Dermis blood vessel endothelial cell (primary cell): ENCODE measurements at regions not wholly inside any gene's neighbourhood (a gene's known extent, or its start where the extent isn't known, plus 50 kb on each side); places are given as distances from the start of the nearest gene placed in this dataset.
"Not testable (repeated sequence)": the region's sequence is repeated elsewhere in the genome, so short reads cannot be mapped to it uniquely, and the experiment has no call there.

ENCODE experiments used
- DNase-seq: peaks from one replicate; pipeline ENCODE4 v3.0.0; 2010

GRCh38 chr5:115469904-115470516 lies 74.6 kb downstream of the FEM1C start:
- no peak for DNase-seq

- DNase-seq = no peak
Observed at GRCh38 chr5:115467628-115468027, 76.9 kb downstream of the FEM1C start.

- DNase-seq = no peak
Observed at GRCh38 chr5:115465431-115465830, 79.1 kb downstream of the FEM1C start.

DNA sequence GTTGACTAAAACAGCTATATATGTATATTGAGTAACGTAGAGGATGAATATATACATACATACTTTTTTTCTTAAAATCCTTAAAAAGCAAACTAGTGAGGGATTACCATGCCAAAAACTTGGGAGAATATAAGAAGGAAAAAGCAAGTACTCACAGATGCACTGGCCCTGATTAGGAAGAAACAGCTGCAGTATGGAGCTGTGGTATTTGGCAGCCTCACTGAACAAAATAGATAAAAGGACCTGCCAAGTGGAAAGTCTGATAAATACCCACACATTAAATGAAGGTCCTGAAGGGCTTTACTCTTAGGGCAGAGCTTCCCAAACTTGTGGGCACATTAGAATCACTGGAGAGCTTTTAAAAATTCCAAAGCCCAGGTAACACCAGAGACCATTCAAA lies 80.6 kb downstream of the FEM1C start:
- DNase-seq = no peak

GRCh38 chr5:115461506-115462290 lies 82.9 kb downstream of the FEM1C start:
- DNase-seq = peak; percentile 37

- DNase-seq = no peak
Observed at GRCh38 chr5:115461093-115461492, 83.5 kb downstream of the FEM1C start.

DNA sequence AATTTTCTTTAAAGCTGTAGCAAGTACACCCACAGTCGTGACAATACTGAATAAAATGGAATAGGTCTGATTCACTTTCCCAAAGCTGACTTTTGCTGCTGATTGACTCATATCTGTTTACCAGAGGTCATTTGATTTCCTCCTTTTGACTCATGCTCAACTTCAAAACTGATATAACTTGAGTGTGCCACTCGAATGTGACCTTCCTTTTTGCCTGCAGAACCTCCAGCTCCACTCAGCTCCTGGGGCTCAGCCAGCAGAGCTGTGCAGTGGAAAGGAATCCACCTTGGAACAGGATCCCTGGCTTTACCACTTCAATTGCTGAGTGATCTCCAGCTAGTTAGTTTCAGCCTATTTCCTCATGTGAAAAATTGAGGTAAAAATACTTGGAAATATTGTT lies 84.1 kb downstream of the FEM1C start:
- peak; percentile 92 for DNase-seq

- peak; percentile 10 for DNase-seq
Observed at GRCh38 chr5:115459855-115460341, 84.7 kb downstream of the FEM1C start.

DNA sequence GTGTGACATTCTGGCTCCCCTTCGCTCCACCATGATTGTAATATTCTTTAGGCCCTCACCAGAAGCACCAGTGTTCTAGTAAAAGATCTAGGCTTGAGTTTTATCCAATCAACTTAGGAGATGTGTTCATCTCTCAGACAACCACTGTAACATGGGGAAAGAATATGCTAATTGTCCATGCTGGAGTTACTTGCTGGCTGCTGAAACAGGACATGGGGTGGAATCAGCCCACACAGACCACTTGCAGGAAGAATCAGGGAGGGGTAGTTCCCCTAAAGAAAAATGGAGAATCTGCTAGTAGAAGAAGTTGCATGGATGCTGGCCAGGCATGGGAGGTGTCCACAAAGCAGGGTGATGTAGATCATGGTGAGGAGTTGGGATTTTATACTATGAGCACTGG lies 86.2 kb downstream of the FEM1C start:
- DNase-seq = no peak

GRCh38 chr5:115458003-115458409 lies 86.6 kb downstream of the FEM1C start:
- peak; percentile 38 for DNase-seq

- no peak for DNase-seq
Observed at GRCh38 chr5:115457571-115457970, 87.0 kb downstream of the FEM1C start.

- no peak for DNase-seq
Observed at GRCh38 chr5:115456539-115457040, 88.0 kb downstream of the FEM1C start.

DNA sequence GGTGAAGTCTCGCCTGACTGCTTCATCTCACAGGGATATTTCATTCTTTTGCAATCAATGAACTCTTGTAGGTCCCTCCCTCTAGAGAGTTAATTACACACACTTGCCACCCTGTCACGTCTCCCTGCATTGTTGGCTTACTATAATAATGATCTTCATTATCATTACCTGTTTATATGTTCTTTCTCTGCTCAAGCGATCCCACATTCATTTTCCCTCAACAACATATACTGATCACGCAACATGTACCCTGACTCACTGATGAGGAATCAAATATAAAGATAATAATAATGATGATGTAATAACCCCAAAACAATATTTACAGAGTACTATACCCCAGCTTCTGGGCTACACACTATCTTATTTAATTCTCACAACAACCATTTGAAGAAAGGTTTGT lies 88.5 kb downstream of the FEM1C start:
- no peak for DNase-seq

GRCh38 chr5:115455301-115455707 lies 89.3 kb downstream of the FEM1C start:
- DNase-seq = peak; percentile 90

GRCh38 chr5:115453391-115454095 lies 91.0 kb downstream of the FEM1C start:
- no peak for DNase-seq

DNA sequence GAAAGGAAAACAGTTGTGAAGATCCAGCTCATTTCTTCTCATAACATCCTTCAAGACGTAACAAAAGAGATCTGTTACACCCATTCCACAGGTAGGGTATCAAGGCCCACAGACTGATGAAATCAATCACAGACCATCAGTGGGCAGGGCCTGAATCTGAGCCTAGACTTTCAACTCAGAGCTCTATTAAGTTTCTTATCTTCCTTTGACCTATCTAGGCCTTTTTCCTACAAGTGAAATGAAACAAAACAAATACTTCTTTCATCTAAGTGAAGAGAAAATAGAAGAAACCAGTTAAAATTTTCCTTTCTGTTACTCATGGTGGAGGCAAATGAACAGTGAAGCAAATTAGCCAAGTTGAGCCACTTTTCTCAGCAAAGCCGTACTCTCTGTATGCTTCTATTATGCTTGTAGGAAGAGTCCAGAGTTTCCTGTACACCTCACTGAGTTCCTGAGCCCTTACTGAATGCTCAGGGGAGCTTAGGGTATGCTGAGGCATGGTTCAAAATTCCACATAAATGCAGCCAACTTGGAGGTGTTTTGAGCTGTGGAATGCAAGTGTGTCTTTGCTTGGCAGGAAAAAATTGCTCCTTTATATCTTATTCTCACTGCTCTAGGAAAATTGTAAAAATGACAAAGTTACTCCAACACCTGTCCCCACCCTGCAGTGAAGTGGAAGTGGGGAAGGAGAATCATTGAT lies 91.9 kb downstream of the FEM1C start:
- DNase-seq = peak; percentile 33

- DNase-seq = no peak
Observed at GRCh38 chr5:115452083-115452482, 92.5 kb downstream of the FEM1C start.

GRCh38 chr5:115450741-115451140 lies 93.8 kb downstream of the FEM1C start:
- peak; percentile 16 for DNase-seq

DNA sequence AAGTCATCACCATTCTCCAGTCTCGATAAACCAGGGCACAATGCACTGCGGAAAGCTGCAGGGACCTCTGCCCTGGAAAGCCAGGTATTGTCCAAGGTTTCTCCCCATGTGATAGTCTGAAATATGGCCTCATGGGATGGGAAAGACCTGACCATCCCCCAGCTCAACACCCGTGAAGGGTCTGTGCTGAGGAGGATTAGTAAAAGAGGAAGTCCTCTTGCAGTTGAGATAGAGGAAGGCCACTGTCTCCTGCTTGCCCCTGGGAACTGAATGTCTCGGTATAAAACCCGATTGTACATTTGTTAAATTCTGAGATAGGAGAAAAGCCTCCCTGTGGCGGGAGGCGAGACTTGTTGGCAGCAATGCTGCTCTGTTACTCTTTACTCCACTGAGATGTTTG lies 95.9 kb downstream of the FEM1C start:
- not testable (repeated sequence) for DNase-seq

GRCh38 chr5:115440782-115441451 lies 103.7 kb downstream of the FEM1C start:
- DNase-seq = no peak

- no peak for DNase-seq
Observed at GRCh38 chr5:115439639-115440038, 104.9 kb downstream of the FEM1C start.

DNA sequence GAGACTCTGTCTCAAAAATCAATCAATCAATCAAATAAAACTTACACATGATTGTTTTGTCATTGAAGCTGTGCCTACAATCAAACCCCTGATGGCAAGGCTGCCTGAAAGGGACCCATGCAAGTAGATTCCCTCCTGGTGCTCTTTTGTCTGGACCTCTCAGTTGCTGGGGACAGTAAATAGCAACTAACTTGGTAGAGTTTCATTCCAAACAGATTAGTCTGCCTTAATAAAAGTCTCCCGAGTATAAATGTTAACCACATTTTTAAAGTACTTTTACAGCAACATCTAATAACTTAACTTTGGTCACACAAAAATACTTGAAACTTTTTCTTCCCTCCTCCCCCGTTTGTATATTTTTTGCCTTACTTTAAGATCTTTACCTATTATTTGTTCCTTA lies 105.5 kb downstream of the FEM1C start:
- DNase-seq = no peak
